ENCODE measurements at regions not wholly inside any gene's neighbourhood (a gene's known extent, or its start where the extent isn't known, plus 50 kb on each side); places are given as distances from the start of the nearest gene placed in this dataset.

DNA sequence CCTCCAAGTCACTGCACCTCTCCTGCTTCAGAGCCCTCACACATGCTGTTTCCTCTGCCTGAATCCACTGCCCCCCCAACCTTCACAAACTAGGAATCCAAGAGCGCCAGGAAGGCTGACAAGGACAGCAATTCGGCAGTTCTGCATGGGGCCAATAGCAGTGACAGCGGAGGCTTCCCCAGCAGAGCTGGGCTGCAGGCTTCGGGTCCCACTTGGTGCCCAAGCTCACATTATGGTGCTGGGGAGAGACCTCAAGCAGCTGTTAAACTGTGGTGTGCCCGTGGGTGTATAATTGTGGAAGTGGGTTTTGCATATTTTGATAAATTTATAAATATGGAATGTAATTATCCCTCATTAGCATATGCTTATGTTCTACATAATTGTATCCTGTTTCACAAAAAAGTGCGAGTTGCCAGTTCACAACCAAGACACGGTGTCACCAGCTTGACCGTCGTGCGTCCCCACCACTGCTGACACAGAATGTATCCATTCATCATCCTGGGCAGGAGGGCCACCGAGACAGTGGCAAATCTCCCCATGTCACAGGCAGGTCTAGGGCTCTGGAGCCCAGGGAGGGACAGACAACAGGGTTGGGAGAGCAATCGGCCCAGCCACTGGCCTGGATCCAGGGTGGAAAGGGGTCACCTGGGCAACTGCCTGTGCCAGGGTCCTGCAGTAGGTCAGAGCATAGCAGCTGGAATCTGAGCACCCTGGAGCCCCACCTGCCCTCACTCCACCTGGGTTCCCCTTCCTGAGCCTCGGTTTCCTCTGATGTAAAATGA lies 81.6 kb downstream of the MATN1 start:
- DNase-seq (ENCODE audit: low read depth): no peak
- in situ Hi-C loops (cut with HindIII; ENCODE audit: low pct_unique_long_range_greater_than_20kb, low sequenced_read_pairs): no loop called here

GRCh38 chr1:30639881-30640452 lies 83.4 kb downstream of the MATN1 start:
- in situ Hi-C loops (cut with HindIII; ENCODE audit: low pct_unique_long_range_greater_than_20kb, low sequenced_read_pairs): no loop called here
- DNase-seq (ENCODE audit: low read depth): no peak

GRCh38 chr1:30638811-30639210 lies 84.6 kb downstream of the MATN1 start:
- DNase-seq (ENCODE audit: low read depth): no peak
- in situ Hi-C loops (cut with HindIII; ENCODE audit: low pct_unique_long_range_greater_than_20kb, low sequenced_read_pairs): no loop called here

- DNase-seq (ENCODE audit: low read depth): no peak
- in situ Hi-C loops (cut with HindIII; ENCODE audit: low pct_unique_long_range_greater_than_20kb, low sequenced_read_pairs): no loop called here
These were observed 85.3 kb downstream of the MATN1 start for GRCh38 chr1:30638086-30638485.

DNA sequence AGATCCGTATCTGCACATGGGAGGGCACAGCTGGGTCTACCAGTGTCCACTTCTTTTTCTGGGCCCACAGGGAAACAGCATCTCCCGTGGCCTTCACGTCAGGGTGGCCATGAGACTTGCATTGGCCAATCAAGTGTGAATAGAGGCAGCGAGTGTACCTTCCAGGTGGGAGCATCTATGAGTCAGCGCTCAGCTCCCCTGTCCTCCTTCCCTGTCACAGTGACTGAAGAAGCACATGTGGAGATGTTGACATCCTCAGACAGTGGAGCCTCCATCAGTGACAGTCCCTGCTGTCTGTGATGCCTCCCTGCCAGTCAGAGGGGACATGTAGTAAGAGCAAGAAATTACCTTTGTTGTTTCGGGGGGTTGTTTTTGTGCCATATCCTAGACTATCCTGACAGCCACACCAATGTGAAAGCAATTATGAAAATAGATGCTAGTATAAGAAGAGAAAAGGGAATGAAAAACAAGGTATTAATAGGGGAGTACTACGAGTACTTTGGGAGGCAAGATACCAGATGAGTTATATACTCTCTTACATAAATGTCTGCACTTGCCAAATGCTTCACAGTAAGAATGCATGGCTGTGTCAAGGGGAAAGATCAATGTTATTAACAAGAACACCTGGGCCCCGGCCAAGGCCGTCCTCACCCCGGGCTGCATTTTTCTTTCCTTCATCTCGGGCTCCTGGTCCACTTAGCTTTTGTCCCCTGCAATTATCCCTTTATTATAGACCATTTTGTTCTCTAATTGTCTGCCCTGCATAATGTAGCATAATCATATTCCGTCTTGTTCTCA lies 86.0 kb downstream of the MATN1 start:
- in situ Hi-C loops (cut with HindIII; ENCODE audit: low pct_unique_long_range_greater_than_20kb, low sequenced_read_pairs): no loop called here
- DNase-seq (ENCODE audit: low read depth): no peak

- DNase-seq (ENCODE audit: low read depth): no peak
- in situ Hi-C loops (cut with HindIII; ENCODE audit: low pct_unique_long_range_greater_than_20kb, low sequenced_read_pairs): no loop called here
These were observed 86.8 kb downstream of the MATN1 start for GRCh38 chr1:30636621-30637020.

GRCh38 chr1:30635391-30635975 lies 87.9 kb downstream of the MATN1 start:
- in situ Hi-C loops (cut with HindIII; ENCODE audit: low pct_unique_long_range_greater_than_20kb, low sequenced_read_pairs): no loop called here
- DNase-seq (ENCODE audit: low read depth): no peak

- in situ Hi-C loops (cut with HindIII; ENCODE audit: low pct_unique_long_range_greater_than_20kb, low sequenced_read_pairs): no loop called here
- DNase-seq (ENCODE audit: low read depth): no peak
These were observed 88.9 kb downstream of the MATN1 start for GRCh38 chr1:30634507-30634906.

DNA sequence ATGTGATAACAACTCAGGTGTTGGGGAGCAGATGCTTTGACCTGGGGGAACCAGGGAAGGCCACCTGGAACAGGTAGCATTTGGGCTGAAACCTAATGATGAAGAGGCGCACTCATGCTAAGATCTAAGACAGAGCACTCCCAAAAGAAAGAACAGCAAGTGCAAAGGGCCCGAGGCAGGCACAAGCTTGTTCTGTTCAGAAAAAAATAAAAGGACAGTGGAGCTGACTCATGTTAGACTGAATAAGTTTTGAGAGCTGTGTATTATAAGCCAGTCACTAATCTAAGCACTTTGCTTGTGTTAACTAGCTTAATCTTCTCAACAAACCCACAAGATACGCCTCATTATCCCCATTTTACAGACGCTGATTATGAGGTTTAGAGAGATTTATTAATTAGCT lies 90.1 kb downstream of the MATN1 start:
- no peak for DNase-seq (ENCODE audit: low read depth)
- in situ Hi-C loops (cut with HindIII; ENCODE audit: low pct_unique_long_range_greater_than_20kb, low sequenced_read_pairs): no loop called here

DNA sequence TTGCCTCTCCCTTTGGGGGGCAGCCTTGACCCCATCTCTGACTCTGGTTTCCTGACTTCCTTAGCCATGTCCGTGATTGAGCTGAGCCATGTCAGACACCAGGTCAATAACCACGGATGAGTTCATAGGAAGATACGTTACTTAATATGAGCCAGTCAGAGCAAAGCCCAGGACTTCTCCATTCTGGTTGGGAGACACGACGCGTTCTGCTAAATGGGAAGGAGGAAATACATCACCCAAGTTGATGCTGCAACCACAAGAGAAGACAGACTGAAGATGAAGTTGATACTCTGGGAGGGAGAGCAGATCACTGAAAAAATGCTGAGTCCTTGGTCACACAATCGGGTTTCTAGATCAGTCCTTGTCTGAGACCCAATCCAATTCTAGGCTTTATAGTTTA lies 90.9 kb downstream of the MATN1 start:
- in situ Hi-C loops (cut with HindIII; ENCODE audit: low pct_unique_long_range_greater_than_20kb, low sequenced_read_pairs): no loop called here
- DNase-seq (ENCODE audit: low read depth): no peak

- DNase-seq (ENCODE audit: low read depth): no peak
- in situ Hi-C loops (cut with HindIII; ENCODE audit: low pct_unique_long_range_greater_than_20kb, low sequenced_read_pairs): no loop called here
These were observed 91.7 kb downstream of the MATN1 start for GRCh38 chr1:30631700-30632099.

DNA sequence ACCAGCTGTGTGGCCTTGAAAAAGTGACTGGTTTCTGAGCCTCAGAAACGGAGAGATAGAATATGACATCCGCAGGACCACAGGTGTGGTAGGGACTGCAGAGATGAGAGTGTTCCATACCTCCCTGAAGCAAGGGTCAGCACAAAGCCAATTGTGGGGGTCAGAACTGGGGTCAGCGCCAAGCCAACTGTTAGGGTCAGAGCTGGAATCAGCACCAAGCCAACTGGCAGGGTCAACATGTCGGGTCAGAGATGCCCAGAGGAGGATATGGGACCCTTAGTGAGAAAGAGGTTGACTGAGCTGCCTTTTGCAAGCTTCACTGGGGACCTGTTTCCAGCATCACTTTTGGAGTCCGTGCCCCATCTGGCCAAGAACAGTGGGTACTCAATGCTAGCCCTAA lies 93.9 kb downstream of the MATN1 start:
- in situ Hi-C loops (cut with HindIII; ENCODE audit: low pct_unique_long_range_greater_than_20kb, low sequenced_read_pairs): no loop called here
- no peak for DNase-seq (ENCODE audit: low read depth)

DNA sequence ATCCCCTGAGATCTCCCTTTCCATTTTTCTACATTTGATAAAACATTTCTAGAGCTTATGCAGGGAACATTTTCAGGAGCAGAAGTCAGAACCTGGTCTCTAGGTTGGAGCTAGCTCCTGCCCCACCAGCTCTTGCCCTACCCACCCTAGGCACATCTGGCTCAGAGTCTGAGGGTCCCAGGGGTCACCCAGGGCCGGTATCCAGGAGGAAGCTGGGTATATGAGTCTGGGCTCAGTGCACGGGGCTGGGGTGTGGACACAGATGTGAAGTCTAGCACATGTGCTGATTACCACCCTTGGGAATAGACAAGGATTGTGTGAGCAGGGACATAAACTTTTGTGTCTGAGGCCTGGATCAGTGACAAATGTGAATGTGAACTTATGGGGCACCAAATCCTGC lies 95.4 kb downstream of the MATN1 start:
- no peak for DNase-seq (ENCODE audit: low read depth)
- in situ Hi-C loops (cut with HindIII; ENCODE audit: low pct_unique_long_range_greater_than_20kb, low sequenced_read_pairs): no loop called here

DNA sequence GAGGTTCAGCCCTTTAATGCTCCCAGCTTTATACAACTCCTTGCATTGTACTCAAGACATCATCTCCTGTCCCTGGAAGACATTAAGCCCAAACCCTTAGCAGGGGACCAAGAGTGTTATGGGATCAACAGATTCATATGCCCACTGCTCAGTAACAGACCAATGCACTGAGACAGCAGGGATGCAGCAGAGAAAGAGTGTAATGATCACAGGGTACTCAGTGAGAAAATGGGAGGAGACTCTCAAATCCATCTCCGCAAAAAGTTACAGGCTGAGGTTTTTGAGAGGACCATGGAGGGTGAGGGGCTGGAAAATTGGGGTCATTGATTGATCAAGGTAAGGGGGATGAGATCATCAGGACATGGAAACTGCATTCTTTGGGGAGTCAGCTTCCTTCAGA lies 96.2 kb downstream of the MATN1 start:
- in situ Hi-C loops (cut with HindIII; ENCODE audit: low pct_unique_long_range_greater_than_20kb, low sequenced_read_pairs): no loop called here
- DNase-seq (ENCODE audit: low read depth): no peak

- in situ Hi-C loops (cut with HindIII; ENCODE audit: low pct_unique_long_range_greater_than_20kb, low sequenced_read_pairs): no loop called here
- DNase-seq (ENCODE audit: low read depth): no peak
These were observed 100.0 kb downstream of the MATN1 start for GRCh38 chr1:30623431-30623830.

DNA sequence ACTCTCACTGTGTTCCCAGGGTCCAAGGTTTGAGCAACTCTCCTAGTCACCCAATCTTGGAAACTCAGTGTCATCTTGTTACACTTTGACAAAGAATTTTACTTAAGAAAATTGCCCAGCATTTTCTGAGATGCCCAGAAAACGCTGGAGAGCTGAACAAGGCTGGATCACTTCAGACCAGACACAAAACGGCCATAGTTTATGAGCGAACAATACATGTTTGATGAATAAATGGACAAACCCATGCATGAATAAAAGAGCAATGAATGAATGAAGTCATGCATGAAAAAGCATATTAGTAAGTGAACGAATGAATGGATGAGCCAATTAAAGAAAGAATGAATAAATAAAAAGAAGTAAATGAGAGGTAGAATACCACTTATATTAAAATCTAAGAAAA lies 103.8 kb downstream of the MATN1 start:
- in situ Hi-C loops (cut with HindIII; ENCODE audit: low pct_unique_long_range_greater_than_20kb, low sequenced_read_pairs): no loop called here
- DNase-seq (ENCODE audit: low read depth): no peak

- peak; percentile 8 for DNase-seq (ENCODE audit: low read depth)
- in situ Hi-C loops (cut with HindIII; ENCODE audit: low pct_unique_long_range_greater_than_20kb, low sequenced_read_pairs): no loop called here
These were observed 105.0 kb downstream of the MATN1 start for GRCh38 chr1:30618335-30618747.

DNA sequence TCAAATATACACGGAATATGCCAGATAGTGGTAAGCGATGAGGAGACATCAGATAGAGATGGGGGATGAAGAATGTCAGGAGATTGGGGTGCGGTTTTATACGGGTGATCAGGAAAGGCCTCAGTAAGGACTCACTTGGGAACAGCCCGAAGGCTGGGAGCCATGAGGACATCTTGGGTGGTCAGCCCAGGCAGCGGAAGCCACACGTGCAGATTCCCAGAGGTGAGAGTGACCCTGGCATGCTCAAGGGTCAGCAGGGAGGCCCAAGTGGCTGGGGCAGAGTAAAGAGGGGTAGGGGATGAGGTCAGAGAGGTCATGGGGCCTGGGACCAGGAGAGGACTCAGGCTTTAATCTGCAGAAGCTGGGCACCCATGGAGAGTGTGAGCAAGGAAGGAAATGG lies 106.6 kb downstream of the MATN1 start:
- no peak for DNase-seq (ENCODE audit: low read depth)
- in situ Hi-C loops (cut with HindIII; ENCODE audit: low pct_unique_long_range_greater_than_20kb, low sequenced_read_pairs): no loop called here
